ENCODE measurements at regions not wholly inside any gene's neighbourhood (a gene's known extent, or its start where the extent isn't known, plus 50 kb on each side); places are given as distances from the start of the nearest gene placed in this dataset.

GRCh38 chr15:85935182-85935581 lies 140.5 kb upstream of the KLHL25 start:
- TF ChIP-seq EZH2 (IDR thresholded peaks at IDR 0.05; ENCODE audit: insufficient read depth, low read length) = no peak
- no peak for TF ChIP-seq CTCF (IDR thresholded peaks at IDR 0.05; ENCODE audit: insufficient read depth, low read depth, low read length)

All from astrocyte (in vitro differentiated cells and primary cell).